ENCODE measurements at regions not wholly inside any gene's neighbourhood (a gene's known extent, or its start where the extent isn't known, plus 50 kb on each side); places are given as distances from the start of the nearest gene placed in this dataset.

GRCh38 chr13:44230736-44231135 is 142.9 kb upstream of the SERP2 start:
- DNase-seq, result no peak

- peak; percentile 73 for DNase-seq
Measured at GRCh38 chr13:44231786-44232516, 141.7 kb upstream of the SERP2 start.

GRCh38 chr13:44232774-44233173 is 140.8 kb upstream of the SERP2 start:
- DNase-seq, result no peak

GRCh38 chr13:44234566-44234965 is 139.1 kb upstream of the SERP2 start:
- no peak for DNase-seq

GRCh38 chr13:44236370-44236769 is 137.3 kb upstream of the SERP2 start:
- DNase-seq, result no peak

GRCh38 chr13:44236801-44237207 is 136.8 kb upstream of the SERP2 start:
- DNase-seq, result no peak

- no peak for DNase-seq
Measured at GRCh38 chr13:44237276-44237767, 136.3 kb upstream of the SERP2 start.

- DNase-seq, result no peak
Measured at GRCh38 chr13:44237881-44238421, 135.7 kb upstream of the SERP2 start.

GRCh38 chr13:44240611-44241145 is 132.9 kb upstream of the SERP2 start:
- no peak for DNase-seq

GRCh38 chr13:44241638-44242037 is 132.0 kb upstream of the SERP2 start:
- no peak for DNase-seq

GRCh38 chr13:44242766-44243165 is 130.9 kb upstream of the SERP2 start:
- no peak for DNase-seq

- peak; percentile 60 for DNase-seq
Measured at GRCh38 chr13:44243198-44243857, 130.3 kb upstream of the SERP2 start.

GRCh38 chr13:44244288-44244687 is 129.3 kb upstream of the SERP2 start:
- no peak for DNase-seq

- no peak for DNase-seq
Measured at GRCh38 chr13:44249431-44249836, 124.2 kb upstream of the SERP2 start.

- DNase-seq, result no peak
Measured at GRCh38 chr13:44252938-44253337, 120.7 kb upstream of the SERP2 start.

GRCh38 chr13:44255771-44256364 is 117.8 kb upstream of the SERP2 start:
- DNase-seq, result no peak

GRCh38 chr13:44257796-44258195 is 115.8 kb upstream of the SERP2 start:
- DNase-seq, result no peak

GRCh38 chr13:44259045-44260027 is 114.3 kb upstream of the SERP2 start:
- DNase-seq, result no peak

GRCh38 chr13:44260336-44260735 is 113.3 kb upstream of the SERP2 start:
- DNase-seq, result no peak

GRCh38 chr13:44263751-44264620 is 109.6 kb upstream of the SERP2 start:
- DNase-seq, result no peak

- DNase-seq, result no peak
Measured at GRCh38 chr13:44266305-44266704, 107.3 kb upstream of the SERP2 start.

Measured in NCI-H187 treated with DMSO at 0.1 percent for 48 hours (cell line).